ENCODE measurements at regions not wholly inside any gene's neighbourhood (a gene's known extent, or its start where the extent isn't known, plus 50 kb on each side); places are given as distances from the start of the nearest gene placed in this dataset.
A peak's percentile ranks its signal among the peaks of the same experiment; 100 is the strongest.
"Not testable (repeated sequence)": the region's sequence is repeated elsewhere in the genome, so short reads cannot be mapped to it uniquely, and the experiment has no call there.

DNA sequence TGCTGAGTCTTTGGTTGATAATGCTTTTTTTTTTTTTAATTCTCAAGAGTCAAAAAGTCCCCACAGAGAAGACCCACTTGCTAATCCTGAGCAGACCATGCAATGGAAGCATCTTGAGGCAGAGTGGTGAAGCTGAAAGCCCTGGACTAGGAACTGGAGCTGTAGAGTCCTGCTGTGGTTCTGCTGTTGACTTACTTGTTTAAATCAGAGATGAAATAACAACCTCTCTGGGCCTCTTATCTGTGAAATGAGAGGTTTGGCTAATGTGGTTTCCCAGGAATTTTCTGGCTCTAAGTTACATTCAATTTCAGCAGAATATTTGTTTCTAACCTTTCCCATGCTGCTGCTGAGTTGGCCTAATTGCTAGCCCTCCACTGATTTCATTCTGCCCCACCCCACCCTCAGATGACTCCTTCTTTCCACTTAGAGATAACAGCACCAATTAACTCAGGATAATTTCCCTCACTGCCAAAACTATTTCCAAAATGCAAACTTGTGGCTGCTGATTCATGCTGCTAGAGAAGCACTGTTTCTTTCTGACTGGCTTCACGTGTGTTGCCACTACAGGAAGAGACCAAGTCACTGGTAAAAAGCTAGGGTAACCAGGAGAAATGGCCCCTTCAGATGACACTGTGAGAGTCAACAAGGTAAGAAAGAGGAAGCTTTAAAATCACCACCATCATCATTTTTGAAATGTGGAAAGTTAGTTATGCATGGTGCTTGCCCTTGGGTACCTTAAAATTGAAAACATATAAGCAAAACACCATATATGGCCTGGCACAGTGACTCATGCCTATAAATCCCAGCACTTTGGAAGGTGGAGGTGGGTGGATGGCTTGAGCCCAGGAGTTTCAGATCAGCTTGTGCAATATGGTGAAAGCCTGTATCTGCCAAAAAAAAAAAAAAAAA lies 326.4 kb downstream of the DCHS2 start:
- DNase-seq: peak; percentile 27

DNA sequence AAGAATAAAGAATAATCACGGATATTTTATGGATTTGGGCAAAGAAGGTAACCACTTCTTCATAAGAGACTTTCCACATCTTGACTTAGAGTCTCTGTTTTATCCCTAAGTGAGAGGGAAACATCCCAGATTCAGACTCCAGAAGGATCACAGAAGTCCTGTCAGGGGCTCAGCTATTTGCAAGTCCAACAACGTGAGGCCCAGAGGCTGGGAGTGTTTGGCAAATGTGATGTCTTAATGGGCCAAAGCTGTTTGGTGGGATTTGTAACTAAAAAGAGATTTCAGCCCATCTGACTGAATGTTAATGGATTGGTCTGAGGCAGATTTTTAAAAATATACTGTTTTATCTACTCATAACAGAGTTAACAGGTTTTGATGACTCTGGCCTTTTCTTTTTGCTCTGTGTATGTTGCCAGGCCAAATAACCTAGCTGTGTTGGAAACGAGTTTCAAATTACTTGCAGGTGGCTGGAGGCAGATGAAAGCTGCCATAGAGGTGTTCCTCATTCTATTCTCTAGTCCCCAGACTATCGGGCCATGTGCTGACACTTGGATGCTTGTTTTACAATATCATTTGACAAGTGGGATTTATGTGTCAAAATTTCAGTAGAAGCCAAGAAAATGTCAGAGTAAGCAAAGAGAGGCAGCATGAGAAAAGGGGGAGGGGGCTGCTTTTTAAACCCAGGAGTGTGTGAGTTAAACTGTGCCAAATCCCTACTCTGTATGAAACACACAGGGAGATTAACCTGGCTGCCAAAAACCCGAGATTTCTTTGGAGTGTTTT lies 330.9 kb downstream of the DCHS2 start:
- DNase-seq: no peak

DNA sequence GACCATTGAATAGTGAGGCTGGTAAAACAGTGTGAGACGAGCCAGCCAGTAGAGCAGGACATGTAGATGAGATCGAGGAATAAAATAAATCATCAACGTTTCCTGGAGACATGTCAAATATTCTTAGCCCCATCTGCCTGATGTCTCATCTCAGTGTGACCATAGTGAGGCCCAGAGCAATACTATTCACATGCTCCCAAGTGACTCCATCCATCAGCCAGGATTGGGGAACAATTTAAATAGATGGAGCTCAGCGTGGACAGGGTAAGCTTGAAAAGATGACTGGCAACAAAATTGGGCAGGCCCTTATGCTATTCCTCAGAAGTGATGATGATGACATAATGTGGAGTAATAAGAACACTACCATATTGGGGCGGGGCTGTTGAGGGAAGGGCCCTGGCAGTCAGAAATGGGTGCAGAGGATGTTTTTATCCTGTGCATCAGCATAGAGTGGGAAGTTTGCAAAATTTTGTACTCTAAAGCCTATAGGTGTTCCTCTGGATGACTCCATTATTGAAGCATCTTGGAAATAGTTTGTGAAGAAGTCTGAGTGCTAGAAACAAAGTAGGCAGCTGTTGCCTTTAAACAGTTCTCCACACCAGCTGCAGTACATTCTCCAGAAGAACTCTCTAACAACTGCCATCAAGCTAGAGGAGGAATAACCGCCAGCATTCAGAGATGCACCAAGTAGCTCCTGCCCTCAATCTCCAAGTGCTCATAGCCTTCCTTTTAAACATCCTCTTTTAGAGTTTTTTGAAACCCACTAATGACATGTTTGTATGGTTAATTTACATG lies 333.0 kb downstream of the DCHS2 start:
- no peak for DNase-seq

DNA sequence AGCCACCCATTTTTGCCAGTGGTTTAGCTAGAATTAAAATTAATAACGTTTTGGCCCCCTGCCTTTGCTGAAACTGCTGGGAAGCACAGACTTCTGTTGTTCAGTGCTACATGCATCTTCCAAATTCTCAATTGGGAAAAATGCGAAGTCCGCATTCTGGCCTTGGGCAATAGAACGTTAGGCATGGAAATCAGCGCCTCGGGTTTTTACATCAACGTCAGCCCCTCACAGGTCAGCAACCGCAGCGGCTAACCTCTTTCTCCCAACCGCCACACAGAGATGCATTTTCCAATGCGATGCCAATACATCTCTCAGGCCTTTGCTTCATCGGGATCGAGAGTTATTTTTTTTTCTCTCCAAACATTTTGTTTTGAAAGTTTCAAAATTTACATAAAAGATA lies 339.1 kb downstream of the DCHS2 start:
- DNase-seq: no peak

DNA sequence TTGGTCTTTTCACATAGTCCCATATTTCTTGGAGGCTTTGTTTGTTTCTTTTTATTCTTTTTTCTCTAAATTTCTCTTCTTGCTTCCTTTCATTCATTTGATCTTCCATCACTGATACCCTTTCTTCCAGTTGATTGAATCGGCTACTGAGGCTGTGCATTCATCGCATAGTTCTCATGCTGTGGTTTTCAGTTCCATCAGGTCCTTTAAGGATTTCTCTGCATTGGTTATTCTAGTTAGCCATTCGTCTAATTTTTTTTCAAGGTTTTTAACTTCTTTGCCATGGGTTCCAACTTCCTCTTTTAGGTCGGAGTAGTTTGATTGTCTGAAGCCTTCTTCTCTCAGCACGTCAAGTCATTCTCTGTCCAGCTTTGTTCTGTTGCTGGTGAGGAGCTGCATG lies 342.4 kb downstream of the DCHS2 start:
- DNase-seq: not testable (repeated sequence)

DNA sequence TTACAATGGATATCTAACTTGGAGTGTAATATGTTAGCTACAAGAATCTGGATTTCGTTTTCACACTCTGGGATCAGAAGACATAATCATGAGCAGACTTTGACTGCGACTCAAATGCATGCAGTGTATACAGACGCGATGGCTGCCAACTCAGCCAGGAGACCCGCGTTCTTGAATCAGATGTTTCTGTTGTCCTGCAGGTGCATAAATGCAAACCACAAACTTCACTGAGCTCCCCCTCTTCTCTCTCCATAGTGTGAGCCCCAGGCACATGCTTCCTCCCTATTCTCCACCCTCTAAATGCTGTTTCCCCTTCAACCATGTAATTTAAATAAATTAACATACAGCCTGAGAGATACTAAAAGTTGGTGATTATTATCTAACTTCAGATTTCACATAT lies 347.9 kb downstream of the DCHS2 start:
- DNase-seq: no peak

DNA sequence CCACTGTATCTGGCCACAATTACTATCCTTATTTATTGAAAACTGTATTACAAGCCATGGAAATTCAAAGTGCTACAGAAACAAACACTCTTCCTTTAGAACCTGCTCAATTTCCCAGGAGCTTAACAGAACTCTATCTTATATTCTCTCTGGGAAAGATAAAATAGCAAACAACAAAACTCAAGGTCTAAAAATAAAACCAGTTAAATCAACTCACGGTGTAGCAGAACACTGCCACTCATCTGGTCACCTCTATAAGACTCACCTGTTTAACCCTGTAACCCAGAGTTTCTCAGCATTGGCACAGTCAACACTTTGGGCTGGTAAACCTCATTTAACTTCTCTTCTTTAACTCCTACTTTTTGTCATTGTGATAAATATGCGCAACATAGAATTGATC lies 348.9 kb downstream of the DCHS2 start:
- no peak for DNase-seq

DNA sequence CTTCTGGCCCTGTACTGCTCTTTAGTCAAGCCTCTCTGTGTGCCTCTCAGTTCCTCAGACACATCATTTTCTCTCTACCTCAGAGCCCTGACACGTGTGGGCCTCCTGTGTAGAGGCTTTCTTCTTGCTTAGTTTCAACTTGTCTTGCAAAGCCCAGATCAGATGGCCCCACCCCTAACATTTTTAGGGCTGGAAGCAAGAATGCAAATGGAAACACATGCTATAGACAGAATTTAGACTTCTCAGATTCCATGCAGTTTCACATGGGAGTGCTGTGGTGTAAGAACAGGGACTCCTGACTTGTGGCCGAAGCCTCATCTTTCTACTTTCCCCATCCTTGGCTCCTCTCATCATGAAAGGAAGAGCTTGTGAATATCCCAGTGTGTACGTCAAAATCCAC lies 350.7 kb downstream of the DCHS2 start:
- no peak for DNase-seq

DNA sequence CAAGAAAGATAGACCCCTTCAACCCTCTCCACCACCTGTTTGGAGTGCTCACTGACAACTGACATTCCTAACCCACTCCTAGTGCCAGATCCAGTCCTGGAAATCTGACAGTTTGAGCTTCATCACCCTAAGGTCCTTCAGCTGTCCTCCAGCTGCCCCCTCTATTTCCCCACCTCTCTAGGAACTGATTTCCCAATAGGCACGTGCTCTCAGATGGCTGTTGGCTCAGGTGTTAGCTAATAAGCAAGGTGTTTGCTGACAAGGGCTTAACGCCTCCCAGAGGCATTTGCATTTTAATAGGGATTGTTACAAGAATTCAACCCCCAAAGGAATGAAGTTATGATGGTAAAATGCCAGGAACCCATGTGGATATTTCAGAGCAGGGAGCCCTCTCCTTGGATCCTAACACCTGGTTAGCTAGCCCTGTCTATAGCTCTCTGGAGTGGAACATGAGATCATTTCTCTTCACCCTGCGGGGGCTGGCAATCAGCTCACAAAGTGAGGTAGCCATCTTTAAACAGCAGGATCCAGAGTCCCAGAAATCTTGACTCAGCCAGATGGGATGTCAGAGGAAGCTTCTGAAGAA lies 348.5 kb upstream of the SFRP2 start:
- DNase-seq: no peak

DNA sequence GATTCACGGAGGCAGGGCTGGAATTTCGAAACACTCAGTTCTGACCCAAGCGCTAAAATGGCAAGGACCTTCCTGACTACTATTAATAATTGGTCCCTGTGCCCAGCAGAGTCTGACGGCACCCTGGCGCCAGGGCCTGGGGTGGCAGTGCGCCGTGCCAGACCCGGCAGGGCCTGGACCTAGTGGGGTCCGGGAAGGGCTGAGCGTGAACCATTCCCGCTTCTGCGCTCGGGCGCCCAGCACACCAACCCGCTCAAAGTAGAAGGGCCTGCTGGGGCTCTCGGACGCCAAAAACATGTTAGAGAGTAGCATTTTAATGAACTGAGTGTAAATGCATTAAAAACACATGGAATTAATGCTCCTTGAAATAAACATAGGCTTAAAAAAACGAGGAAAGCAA lies 346.7 kb upstream of the SFRP2 start:
- no peak for DNase-seq

DNA sequence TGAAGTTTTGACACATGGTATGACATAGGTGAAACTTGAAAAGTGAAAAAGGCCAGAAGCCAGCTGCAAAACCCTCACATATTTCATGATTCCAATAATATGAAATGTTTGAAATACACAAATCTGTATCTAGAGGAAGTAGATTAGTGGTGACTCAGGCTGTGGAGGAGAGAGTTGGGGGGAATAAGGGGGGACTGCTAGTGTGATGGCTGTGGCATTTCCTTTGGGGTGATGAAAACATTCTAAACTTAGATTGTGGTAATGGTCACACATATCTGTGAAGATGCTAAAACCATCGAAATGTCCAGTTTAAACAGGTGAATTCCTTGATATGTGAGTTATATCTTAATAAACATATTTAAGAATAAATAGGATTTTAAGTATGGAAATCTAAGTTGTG lies 343.5 kb upstream of the SFRP2 start:
- no peak for DNase-seq

DNA sequence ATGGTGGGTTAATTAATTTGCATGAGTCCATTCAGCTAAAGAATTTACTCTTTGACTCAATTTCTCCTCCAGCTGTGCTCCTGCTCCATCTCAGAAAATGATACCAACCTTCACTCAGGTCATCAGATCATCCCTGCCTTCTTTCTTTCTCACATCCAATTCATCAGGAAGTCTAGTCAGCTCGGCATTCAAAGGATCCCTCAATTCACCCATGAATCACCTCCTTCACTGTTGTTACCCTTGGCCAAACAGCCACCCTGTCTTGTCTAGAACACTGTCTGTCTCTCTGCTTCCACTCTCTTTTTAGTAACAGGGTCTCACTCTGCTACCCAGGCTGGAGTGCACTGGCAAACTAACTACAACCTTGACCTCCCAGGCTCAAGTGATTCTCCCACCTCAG lies 337.4 kb upstream of the SFRP2 start:
- DNase-seq: no peak

DNA sequence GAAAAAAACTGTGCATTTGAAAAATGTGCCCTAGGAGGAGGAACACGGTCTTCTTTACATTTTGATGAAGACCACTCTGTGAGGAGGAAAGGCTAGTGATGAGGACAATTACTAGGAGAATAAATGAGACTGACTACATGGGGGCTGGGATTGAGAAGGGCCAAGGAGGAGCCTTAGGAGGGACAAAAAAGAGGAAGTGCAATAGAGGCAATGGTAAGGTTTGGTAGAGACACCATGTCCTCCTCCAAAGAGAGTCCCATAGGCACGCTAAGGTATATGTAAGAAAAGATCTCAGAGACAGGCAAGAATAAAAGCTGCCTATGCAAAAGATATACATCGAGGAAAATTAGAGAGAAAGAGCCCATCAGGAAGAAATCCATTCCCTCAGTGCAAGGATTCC lies 336.5 kb upstream of the SFRP2 start:
- DNase-seq: no peak

DNA sequence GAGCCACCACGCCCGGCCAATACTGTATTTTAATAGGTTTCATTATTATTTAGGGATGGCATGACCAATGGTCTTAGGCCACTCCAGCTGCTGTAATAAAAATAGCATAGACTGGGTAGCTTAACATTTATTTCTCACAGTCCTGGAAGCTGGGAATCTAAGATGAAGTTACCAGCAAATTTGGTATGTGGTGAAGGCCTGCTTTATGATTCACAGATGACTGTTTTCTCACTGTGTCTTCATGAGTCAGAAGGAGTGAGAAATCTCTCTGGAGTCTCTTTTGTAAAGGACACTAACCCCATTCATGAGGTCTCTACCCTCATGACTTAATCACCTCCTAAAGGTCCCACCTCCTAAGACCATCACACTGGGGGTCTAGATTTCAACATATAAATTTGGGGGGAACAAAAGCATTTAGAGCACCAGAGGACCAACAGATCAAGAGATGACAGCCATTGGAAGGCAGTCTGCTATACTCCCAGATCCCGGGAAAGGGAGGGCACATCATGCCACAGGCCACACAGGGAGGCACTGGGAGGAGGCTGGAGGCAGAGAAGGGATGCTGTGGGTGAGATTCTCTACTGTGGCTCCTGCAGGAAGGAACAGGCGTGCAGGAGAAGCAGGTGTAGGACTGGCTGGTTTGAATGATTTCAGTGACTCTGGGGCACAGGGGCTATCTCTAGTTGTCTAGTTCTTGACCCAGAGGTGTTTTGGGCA lies 335.8 kb upstream of the SFRP2 start:
- peak; percentile 56 for DNase-seq

DNA sequence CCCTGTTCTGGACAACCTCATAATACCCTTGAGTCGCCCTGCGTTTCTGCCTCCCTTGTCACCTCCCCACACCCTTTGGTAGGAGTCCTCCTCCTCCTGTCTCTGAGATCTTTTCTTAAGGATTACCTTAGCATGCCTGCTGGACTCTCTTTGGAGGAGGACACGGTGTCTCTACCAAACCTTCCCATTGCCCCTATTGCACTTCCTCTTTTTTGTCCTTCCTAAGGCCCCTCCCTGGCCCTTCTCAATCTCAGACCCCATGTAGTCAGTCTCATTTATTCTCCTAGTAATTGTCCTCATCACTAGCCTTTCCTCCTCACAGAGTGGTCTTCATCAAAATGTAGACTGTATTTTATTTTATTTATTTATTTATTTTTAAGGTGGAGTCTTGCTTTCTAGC lies 335.0 kb upstream of the SFRP2 start:
- no peak for DNase-seq

DNA sequence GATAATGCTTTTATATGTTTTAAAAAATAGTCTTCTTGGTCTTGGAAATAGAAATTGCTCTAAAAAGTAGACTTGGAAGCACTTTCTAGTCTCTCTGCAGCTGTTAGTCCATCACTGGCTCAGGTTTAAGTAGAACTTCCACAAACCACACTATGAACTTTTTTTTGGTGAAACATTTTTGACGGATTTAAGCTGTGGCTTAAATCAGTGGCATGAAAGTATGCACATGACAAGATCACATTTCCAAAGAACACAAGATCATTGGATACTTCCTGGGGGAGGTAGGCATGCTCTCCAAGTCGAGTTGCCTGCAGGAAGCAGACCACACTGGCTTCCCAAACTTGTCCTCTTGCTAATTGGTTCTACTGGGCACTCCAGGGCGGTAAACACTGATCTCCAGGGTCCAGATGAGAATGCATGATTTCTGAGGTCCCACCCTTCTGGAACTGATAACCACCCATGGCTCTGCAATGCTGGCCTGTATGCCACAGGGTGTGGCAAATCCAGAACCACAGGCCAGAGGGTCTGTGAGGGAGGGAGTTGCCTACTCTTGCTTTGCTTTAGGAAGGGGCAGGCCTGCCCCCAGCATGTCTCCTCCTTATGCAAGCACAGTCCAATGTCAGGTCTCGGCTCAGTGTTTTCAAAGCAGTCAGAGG lies 331.9 kb upstream of the SFRP2 start:
- no peak for DNase-seq

DNA sequence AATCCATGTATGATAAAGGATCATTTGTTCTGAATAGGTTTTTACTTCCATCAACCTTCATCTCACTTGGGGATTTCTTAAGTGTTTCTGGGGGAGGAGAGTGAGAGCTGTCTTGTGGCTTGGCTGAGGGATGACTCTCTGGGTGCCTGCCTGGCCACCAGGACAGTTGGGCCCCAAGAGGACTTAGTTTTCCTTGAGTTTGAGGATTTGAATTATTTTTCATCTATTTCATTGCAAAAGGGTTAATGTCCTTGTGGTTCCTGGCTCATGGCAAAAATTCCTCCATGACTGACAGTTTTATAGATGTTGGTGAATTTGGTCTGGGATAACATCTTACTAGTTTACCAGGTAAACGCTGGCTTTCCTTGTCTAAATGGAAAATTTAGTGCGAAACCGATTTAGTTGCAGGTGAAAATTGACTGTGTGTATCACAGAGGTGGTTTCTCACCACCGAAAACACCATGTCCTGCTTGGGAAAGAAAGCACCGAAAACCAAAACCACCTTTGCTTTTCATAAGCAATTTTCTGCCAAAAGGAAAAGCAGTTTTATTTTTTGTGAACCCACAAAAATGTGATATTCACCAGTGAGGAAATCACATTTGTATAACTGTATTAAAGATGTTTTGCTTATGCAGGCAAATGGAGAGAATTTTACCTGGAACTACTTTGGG lies 331.3 kb upstream of the SFRP2 start:
- no peak for DNase-seq

DNA sequence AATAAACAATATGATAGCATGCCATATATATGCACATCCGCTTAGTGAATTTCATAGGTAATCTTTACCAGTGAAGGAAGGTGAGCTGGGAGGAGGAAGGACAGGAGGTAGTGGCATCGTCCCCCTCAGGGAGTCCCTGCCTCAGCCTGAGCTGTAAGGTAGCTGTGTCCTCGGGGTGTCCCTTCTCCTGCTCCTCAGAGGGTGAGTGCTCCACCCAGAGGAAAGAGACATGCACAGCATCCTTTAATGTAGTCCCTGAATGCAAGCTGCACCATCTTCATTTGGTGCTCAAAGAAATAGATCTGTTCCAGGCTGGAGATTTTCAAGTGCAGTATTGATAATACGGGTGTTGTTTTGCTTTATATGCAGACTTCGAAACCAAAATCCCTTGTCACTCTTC lies 330.4 kb upstream of the SFRP2 start:
- no peak for DNase-seq

DNA sequence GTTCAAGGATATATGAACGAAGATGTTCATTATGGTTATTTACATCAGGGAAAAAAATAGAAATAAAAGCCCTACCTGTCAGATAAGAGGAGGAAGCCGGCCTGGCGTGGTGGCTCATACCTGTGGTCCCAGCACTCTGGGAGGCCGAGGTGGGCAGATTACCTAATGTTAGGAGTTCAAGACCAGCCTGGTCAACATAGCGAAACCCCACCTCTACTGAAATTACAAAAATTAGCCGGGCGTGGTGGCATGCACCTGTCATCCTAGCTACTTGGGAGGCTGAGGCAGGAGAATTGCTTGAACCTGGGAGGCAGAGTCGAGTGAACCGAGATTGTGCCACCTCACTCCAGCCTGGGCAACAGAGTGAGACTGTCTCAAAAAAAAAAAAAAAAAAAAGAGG lies 328.8 kb upstream of the SFRP2 start:
- DNase-seq: not testable (repeated sequence)

DNA sequence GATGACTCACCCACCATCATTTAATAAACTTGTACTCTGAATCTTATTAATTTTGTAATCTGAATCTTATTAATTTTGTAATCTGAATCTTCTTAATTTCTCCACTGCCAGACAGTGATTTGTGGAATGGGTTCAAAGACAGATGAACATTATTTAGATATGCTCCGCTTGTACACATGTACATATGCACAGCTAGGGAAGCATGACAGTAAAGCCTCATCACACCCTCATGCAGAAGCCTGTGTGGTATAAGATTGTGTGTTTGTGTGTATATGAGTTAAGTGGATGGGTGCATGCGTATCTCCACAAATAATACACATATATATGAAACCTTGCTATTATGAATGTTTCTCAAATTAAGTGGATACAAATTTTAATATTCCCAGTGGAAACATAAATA lies 318.5 kb upstream of the SFRP2 start:
- no peak for DNase-seq

DNA sequence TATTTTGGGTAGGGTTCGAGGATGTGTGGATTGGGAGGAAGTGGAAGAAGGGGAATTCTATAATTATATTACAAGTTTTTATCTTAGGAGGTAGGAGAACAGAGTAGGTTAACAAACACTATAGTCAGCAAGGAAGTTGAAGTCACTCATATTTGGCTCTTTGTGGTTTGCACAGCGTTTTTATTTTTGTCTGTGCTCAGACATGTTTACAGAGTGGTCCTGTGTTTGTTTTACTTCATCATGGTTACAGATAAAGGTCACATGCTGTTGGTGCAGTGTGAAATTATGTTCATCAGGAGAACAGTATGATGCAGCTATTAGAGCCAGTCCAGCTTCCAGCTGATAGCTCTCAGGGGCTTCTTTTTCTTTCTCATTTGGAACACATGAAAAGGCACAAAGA lies 299.9 kb upstream of the SFRP2 start:
- no peak for DNase-seq

All from HCEC 1CT (cell line).